ENCODE measurements at regions not wholly inside any gene's neighbourhood (a gene's known extent, or its start where the extent isn't known, plus 50 kb on each side); places are given as distances from the start of the nearest gene placed in this dataset.

DNA sequence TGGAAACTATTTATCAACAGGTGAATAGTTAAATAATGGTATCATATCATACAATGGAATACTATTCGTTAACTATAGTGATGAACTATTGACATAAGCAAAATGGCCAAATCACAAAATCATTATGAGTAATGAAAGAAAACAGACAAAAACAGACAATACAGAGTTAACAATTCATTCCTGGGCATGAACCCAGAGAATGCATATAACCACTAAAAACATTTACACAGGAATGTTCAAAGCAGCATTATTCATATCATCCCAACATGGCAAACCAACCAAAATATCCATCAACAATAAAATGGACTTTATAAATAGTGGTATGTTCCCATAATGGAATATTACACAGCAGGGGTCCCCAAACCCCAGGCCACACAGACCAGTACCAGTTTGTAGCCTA lies 131.2 kb upstream of the CYP1B1 start:
- Histone ChIP-seq H3K9me1 (ENCODE audit: insufficient read depth, low read length) (no peaks in the 10 kb centered on the region), H3K9ac (ENCODE audit: low read depth, low read length) (no peak overlapping the region), H4K5ac (ENCODE audit: low read depth, low read length) (no peak overlapping the region), H3K79me1 (ENCODE audit: low read depth in 1 of 2, low read length in 2 of 2) (no peaks in the 10 kb centered on the region), H2AFZ (replicated peaks; ENCODE audit: low read length, poor library complexity) (no peak overlapping the region), H3K36me3 (ENCODE audit: control insufficient read depth, insufficient read depth, low read length) (no peaks in the 10 kb centered on the region), H3K56ac (ENCODE audit: extremely low read depth, insufficient read depth, low read length) (no peak overlapping the region), H3K4me3 (ENCODE audit: insufficient read depth, low read depth, low read length) (no peak overlapping the region), H2AK9ac (replicated peaks; ENCODE audit: low read depth, low read length, poor library complexity) (no peak overlapping the region), H2BK20ac (ENCODE audit: low read depth, low read length) (no peak overlapping the region), H2AK5ac (ENCODE audit: low read depth, low read length) (no peak overlapping the region), H3K27me3 (ENCODE audit: control insufficient read depth, insufficient read depth, low read length) (no peaks in the 10 kb centered on the region; the same call in 1 of the 2 replicates), H3K9me3 (ENCODE audit: control insufficient read depth, insufficient read depth, low read length) (no peaks in the 10 kb centered on the region; the same call in 1 of the 2 replicates), H2BK5ac (ENCODE audit: low read depth, low read length, poor library complexity, severe bottlenecking) (no peak overlapping the region), H2BK120ac (ENCODE audit: low read depth, low read length) (no peak overlapping the region), H3K14ac (replicated peaks; ENCODE audit: low read depth, low read length) (no peak overlapping the region), H4K8ac (ENCODE audit: low read depth in 2 of 2, low read length in 2 of 2) (no peak overlapping the region), H3K4me2 (ENCODE audit: low read depth, low read length) (no peak overlapping the region), H3K18ac (ENCODE audit: low read depth, low read length) (no peak overlapping the region), H3K4me1 (ENCODE audit: control insufficient read depth, insufficient read depth, low read length) (no peaks in the 10 kb centered on the region), H4K91ac (ENCODE audit: insufficient read depth, low read depth, low read length) (no peak overlapping the region), H3K27ac (ENCODE audit: insufficient read depth, low read length) (no peak overlapping the region), H3K23ac (ENCODE audit: low read depth, low read length) (no peak overlapping the region), H4K20me1 (ENCODE audit: insufficient read depth, low read length) (no peaks in the 10 kb centered on the region), H2BK15ac (ENCODE audit: low read depth, low read length) (no peak overlapping the region), H3K4ac (ENCODE audit: low read depth, low read length) (no peak overlapping the region)
- dilution Hi-C loops (cut with HindIII; ENCODE audit: low sequenced_read_pairs, unreplicated experiment) (no loop called here), intact Hi-C loops (cut with micrococcal nuclease) (no loop called here), in situ Hi-C loops (cut with MboI; ENCODE audit: low sequenced_read_pairs) (no loop called here)
- WGBS, 2 experiments (ENCODE audit: extremely low coverage in 2 of 2, insufficient read length in 1 of 2), result no CpG with 5 or more reads among the region's 1 CpG
- ChIA-PET POLR2A (ENCODE audit: unreplicated experiment) (no interaction called here), CTCF (no interaction called here)
- no TSS peak for BruUV-seq (replicated peaks)
- DNase-seq (no peak), ATAC-seq (ENCODE audit: low read depth) (no peak)
- TF ChIP-seq POLR2A (IDR thresholded peaks at IDR 0.05; ENCODE audit: low read depth, low read length), result no peak
- TF ChIP-seq MAZ (IDR thresholded peaks at IDR 0.05; ENCODE audit: borderline replicate concordance, low read depth, low read length), result no peak
- no peak for TF ChIP-seq CHD1 (IDR thresholded peaks at IDR 0.05; ENCODE audit: low read depth, low read length)
- TF ChIP-seq, protein P1, sequence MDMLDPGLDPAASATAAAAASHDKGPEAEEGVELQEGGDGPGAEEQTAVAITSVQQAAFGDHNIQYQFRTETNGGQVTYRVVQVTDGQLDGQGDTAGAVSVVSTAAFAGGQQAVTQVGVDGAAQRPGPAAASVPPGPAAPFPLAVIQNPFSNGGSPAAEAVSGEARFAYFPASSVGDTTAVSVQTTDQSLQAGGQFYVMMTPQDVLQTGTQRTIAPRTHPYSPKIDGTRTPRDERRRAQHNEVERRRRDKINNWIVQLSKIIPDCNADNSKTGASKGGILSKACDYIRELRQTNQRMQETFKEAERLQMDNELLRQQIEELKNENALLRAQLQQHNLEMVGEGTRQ (IDR thresholded peaks at IDR 0.05; ENCODE audit: low read depth, low read length), result no peak
